IMR-90 (cell line): ENCODE measurements at regions not wholly inside any gene's neighbourhood (a gene's known extent, or its start where the extent isn't known, plus 50 kb on each side); places are given as distances from the start of the nearest gene placed in this dataset.
A peak's percentile ranks its signal among the peaks of the same experiment; 100 is the strongest.

ENCODE experiments used
- ATAC-seq: fragments of 200-7000 bp; cut with Tn5 transposase; 2 replicates; pipeline ENCODE4 v1.9.1; 2020; ENCODE audit warnings: low read depth, mild to moderate bottlenecking, moderate library complexity
- BruUV-seq: library from RNA; stranded (reverse); fragments of 400-500 nt; replicated peaks from 2 replicates; lab custom pipeline; 2021; lab: Mats Ljungman, UMichigan
- CTCF ChIA-PET: fragments of 300-600 bp; formaldehyde crosslinking; extraction: SDS; loops from one replicate; lab custom pipeline; 2021; ENCODE audit warnings: antibody characterized with exemption; lab: Yijun Ruan, JAX
- POLR2A ChIA-PET: fragments of 300-600 bp; sonication (Branson Sonifier 250); formaldehyde crosslinking; loops from one replicate; lab custom pipeline; 2022; ENCODE audit warnings: antibody characterized with exemption; ENCODE audit not compliant: unreplicated experiment; lab: Charles Lee
- DNase-seq: peaks from one replicate; pipeline ENCODE4 v3.0.0; 2013
- H2AFZ ChIP-seq: replicated peaks from 2 replicates; pipeline ENCODE3; 2013; ENCODE audit warnings: low read length, mild to moderate bottlenecking; ENCODE audit not compliant: poor library complexity
- H2AK5ac ChIP-seq: 2 replicates; pipeline ENCODE4 v1.6.1; 2013; ENCODE audit warnings: low read depth, low read length, inconsistent platforms
- H2AK9ac ChIP-seq: replicated peaks from 2 replicates; pipeline ENCODE3; 2013; ENCODE audit warnings: mild to moderate bottlenecking, low read depth, low read length, moderate library complexity; ENCODE audit not compliant: poor library complexity
- H2BK120ac ChIP-seq: 2 replicates; pipeline ENCODE4 v1.6.1; 2013; ENCODE audit warnings: low read depth, low read length, inconsistent platforms
- H2BK15ac ChIP-seq: 3 replicates; pipeline ENCODE4 v1.6.1; 2013; ENCODE audit warnings: low read depth, low read length, inconsistent platforms
- H2BK20ac ChIP-seq: 2 replicates; pipeline ENCODE4 v1.6.1; 2013; ENCODE audit warnings: low read depth, mild to moderate bottlenecking, inconsistent platforms, low read length, moderate library complexity
- H2BK5ac ChIP-seq: 2 replicates; pipeline ENCODE4 v1.6.1; 2013; ENCODE audit warnings: mild to moderate bottlenecking, low read depth, low read length, inconsistent platforms; ENCODE audit not compliant: poor library complexity, severe bottlenecking
- H3K14ac ChIP-seq: replicated peaks from 2 replicates; pipeline ENCODE4 v1.6.1; 2013; ENCODE audit warnings: low read depth, low read length, inconsistent platforms
- H3K18ac ChIP-seq: 2 replicates; pipeline ENCODE4 v1.6.1; 2013; ENCODE audit warnings: low read depth, low read length, control low read depth
- H3K23ac ChIP-seq: 2 replicates; pipeline ENCODE4 v1.6.1; 2013; ENCODE audit warnings: low read depth, low read length, inconsistent platforms
- H3K27ac ChIP-seq: 2 replicates; pipeline ENCODE4 v1.5.1; 2013; ENCODE audit warnings: mild to moderate bottlenecking, control low read depth, low read length; ENCODE audit not compliant: insufficient read depth
- H3K27me3 ChIP-seq: 2 replicates; pipeline ENCODE4 v1.6.1; 2013; ENCODE audit warnings: low read length; ENCODE audit not compliant: control insufficient read depth, insufficient read depth
- H3K36me3 ChIP-seq: 2 replicates; pipeline ENCODE4 v1.6.1; 2013; ENCODE audit warnings: low read length, mixed read lengths; ENCODE audit not compliant: control insufficient read depth, insufficient read depth
- H3K4ac ChIP-seq: 2 replicates; pipeline ENCODE4 v1.6.1; 2013; ENCODE audit warnings: low read depth, low read length, inconsistent platforms
- H3K4me1 ChIP-seq: 2 replicates; pipeline ENCODE4 v1.6.1; 2013; ENCODE audit warnings: low read length, mixed read lengths; ENCODE audit not compliant: control insufficient read depth, insufficient read depth
- H3K4me2 ChIP-seq: 2 replicates; pipeline ENCODE4 v1.6.1; 2013; ENCODE audit warnings: low read depth, mild to moderate bottlenecking, control low read depth, low read length, moderate library complexity
- H3K4me3 ChIP-seq: 2 replicates; pipeline ENCODE4 v1.5.1; 2013; ENCODE audit warnings: low read depth, mild to moderate bottlenecking, control low read depth, low read length, moderate library complexity; ENCODE audit not compliant: insufficient read depth
- H3K56ac ChIP-seq: 2 replicates; pipeline ENCODE4 v1.6.1; 2013; ENCODE audit warnings: low read length, inconsistent platforms; ENCODE audit not compliant: insufficient read depth; ENCODE audit errors: extremely low read depth
- H3K79me1 ChIP-seq, 2 experiments: 2 replicates each; pipeline ENCODE4 v1.6.1; 2013; ENCODE audit warnings: low read length in 2 of 2, inconsistent platforms in 1 of 2, low read depth in 1 of 2
- H3K9ac ChIP-seq: 2 replicates; pipeline ENCODE4 v1.6.1; 2013; ENCODE audit warnings: low read depth, low read length, control low read depth
- H3K9me1 ChIP-seq: 2 replicates; pipeline ENCODE4 v1.6.1; 2013; ENCODE audit warnings: low read length, inconsistent platforms; ENCODE audit not compliant: insufficient read depth
- H3K9me3 ChIP-seq: 2 replicates; pipeline ENCODE4 v1.6.1; 2013; ENCODE audit warnings: low read length; ENCODE audit not compliant: control insufficient read depth, insufficient read depth
- H4K20me1 ChIP-seq: 2 replicates; pipeline ENCODE4 v1.6.1; 2013; ENCODE audit warnings: low read length, inconsistent platforms; ENCODE audit not compliant: insufficient read depth
- H4K5ac ChIP-seq: 2 replicates; pipeline ENCODE4 v1.6.1; 2013; ENCODE audit warnings: mild to moderate bottlenecking, low read depth, low read length, control low read depth
- H4K8ac ChIP-seq, 2 experiments: 2 replicates each; pipeline ENCODE4 v1.6.1; 2013; ENCODE audit warnings: low read depth in 2 of 2, low read length in 2 of 2, control low read depth in 1 of 2, inconsistent platforms in 1 of 2
- H4K91ac ChIP-seq: 2 replicates; pipeline ENCODE4 v1.6.1; 2013; ENCODE audit warnings: low read depth, low read length, inconsistent platforms; ENCODE audit not compliant: insufficient read depth
- BHLHE40 ChIP-seq: fragments of 150-350 bp; IDR thresholded peaks from 2 replicates; pipeline ENCODE4 v1.6.1; 2016; ENCODE audit warnings: mild to moderate bottlenecking, low read depth, low read length
- RAD21 ChIP-seq: IDR thresholded peaks from 2 replicates; pipeline ENCODE4 v1.6.1; 2012; ENCODE audit warnings: low read length, improper control_type of control experiment
- SMC3 ChIP-seq: fragments of 150-350 bp; IDR thresholded peaks from 2 replicates; pipeline ENCODE4 v1.6.1; 2016; ENCODE audit warnings: low read depth, mild to moderate bottlenecking, antibody characterized with exemption, low read length, moderate library complexity
- WGBS, 2 experiments: methylation state at CpG; one replicate each; pipeline versions ENCODE4 v1.1.5 to v1.1.7; 2013; ENCODE audit warnings: missing lambda C conversion rate in 2 of 2; ENCODE audit not compliant: insufficient read length in 1 of 2; ENCODE audit errors: extremely low coverage in 2 of 2; 5-methylcytosine and 5-hydroxymethylcytosine counted together
- dilution Hi-C: fragments of 300-500 bp; cut with HindIII; formaldehyde crosslinking; loops from one replicate; pipeline ENCODE4 v1.14.3; 2018; ENCODE audit warnings: low sequenced_read_pairs; ENCODE audit not compliant: unreplicated experiment
- in situ Hi-C: fragments of 300-500 bp; cut with MboI; formaldehyde crosslinking; loops from 3 replicates; pipeline ENCODE4 v1.14.3; 2019; ENCODE audit warnings: low sequenced_read_pairs, inconsistent platforms, mixed read lengths
- intact Hi-C: fragments of 100-400 bp; cut with micrococcal nuclease; formaldehyde crosslinking; loops from 2 replicates; pipeline ENCODE4 v1.10.0; 2022
- TF ChIP-seq, protein P1 (sequence below): fragments of 150-350 bp; IDR thresholded peaks from 2 replicates; pipeline ENCODE4 v1.6.1; 2016; ENCODE audit warnings: low read depth, mild to moderate bottlenecking, low read length, moderate library complexity, borderline replicate concordance

DNA sequence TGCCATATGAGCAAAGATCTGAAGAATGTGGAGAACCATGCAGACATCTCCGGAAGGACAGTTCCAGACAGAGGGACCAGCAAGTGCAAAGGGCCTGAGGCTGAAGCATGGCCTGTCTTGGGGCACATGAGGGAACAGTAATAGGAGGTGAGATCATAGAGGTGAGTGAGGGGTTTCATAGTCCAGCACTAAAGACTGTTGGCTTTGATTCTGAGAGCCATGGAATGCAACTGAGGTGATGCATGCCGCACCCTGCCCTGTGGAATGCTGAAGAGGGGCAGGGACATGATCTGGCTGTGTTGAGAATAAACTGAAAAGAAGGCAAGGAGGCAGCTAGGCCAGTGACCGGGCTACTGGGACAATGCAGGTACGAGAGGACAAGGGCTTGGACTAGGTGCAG lies 253.1 kb upstream of the KLF14 start:
- dilution Hi-C loops (no loop called here), in situ Hi-C loops (no loop called here), intact Hi-C loops (no loop called here)
- Histone ChIP-seq H2AFZ (no peak overlapping the region), H3K18ac (no peak overlapping the region), H3K4me1 (peaks cover 6% of the 10 kb centered on the region), H3K23ac (0 out of 2 replicates have a peak overlapping the region, but pooled peaks have one; percentile 56), H2AK5ac (peak overlapping the region; percentile 65; the same call in 1 of the 2 replicates), H4K20me1 (peaks cover 22% of the 10 kb centered on the region), H3K9me3 (no peaks in the 10 kb centered on the region), H3K56ac (no peak overlapping the region), H3K9me1 (peaks cover 17% of the 10 kb centered on the region), H2AK9ac (no peak overlapping the region), H3K27ac (no peak overlapping the region), H3K4ac (no peak overlapping the region), H4K8ac (no peak overlapping the region), H4K91ac (no peak overlapping the region), H4K5ac (no peak overlapping the region), H3K9ac (no peak overlapping the region), H3K27me3 (no peaks in the 10 kb centered on the region), H3K79me1 (peaks cover 26 to 72% of the 10 kb centered on the region in 2 experiments), H3K4me3 (no peak overlapping the region), H3K14ac (peak overlapping the region; percentile 66; the same call in 1 of the 2 replicates), H2BK5ac (no peak overlapping the region), H2BK20ac (peak overlapping the region; percentile 57; the same call in 1 of the 2 replicates), H3K4me2 (no peak overlapping the region), H2BK120ac (no peak overlapping the region), H3K36me3 (peaks cover 9% of the 10 kb centered on the region), H2BK15ac (no peak overlapping the region)
- TF ChIP-seq BHLHE40 (no peak), RAD21 (no peak), SMC3 (no peak)
- TF ChIP-seq, protein P1, sequence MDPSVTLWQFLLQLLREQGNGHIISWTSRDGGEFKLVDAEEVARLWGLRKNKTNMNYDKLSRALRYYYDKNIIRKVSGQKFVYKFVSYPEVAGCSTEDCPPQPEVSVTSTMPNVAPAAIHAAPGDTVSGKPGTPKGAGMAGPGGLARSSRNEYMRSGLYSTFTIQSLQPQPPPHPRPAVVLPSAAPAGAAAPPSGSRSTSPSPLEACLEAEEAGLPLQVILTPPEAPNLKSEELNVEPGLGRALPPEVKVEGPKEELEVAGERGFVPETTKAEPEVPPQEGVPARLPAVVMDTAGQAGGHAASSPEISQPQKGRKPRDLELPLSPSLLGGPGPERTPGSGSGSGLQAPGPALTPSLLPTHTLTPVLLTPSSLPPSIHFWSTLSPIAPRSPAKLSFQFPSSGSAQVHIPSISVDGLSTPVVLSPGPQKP = no peak
- no TSS peak for BruUV-seq
- ATAC-seq = no peak
- no peak for DNase-seq
- POLR2A ChIA-PET = no interaction called here
- CTCF ChIA-PET = no interaction called here
- WGBS, 2 experiments = 100% methylated on average over 2 of the region's 4 CpGs; no CpG with 5 or more reads in 1 of the 2 experiments
